ENCODE measurements at regions not wholly inside any gene's neighbourhood (a gene's known extent, or its start where the extent isn't known, plus 50 kb on each side); places are given as distances from the start of the nearest gene placed in this dataset.

DNA sequence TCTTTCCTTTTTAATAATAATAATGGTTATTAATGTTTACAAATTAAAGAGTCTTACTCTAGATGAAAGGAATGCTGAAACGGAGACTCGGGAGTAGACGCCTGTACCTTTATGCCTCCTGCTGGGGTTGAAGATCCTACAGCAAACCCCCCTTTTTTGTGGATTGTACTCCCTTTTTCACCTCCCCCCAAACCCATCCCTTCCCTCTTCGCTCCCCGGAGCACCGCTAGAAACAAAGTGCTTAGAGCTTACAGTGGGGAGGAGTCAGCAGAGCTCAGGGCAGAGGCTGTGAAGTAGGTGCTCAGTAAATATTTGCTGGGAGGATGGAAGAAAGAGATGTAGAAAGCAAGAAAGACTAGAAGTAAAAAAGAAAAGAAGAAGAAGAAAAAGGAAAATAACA is 169.7 kb downstream of the NXPE2 start:
- Histone ChIP-seq H3K27ac (ENCODE audit: low read depth, low read length) (no peak overlapping the region), H3K9me2 (replicated peaks; ENCODE audit: control insufficient read depth, low read length) (no peaks in the 10 kb centered on the region), H3K9me3 (ENCODE audit: control insufficient read depth, insufficient read depth, low read length) (no peaks in the 10 kb centered on the region), H3K4me1 (ENCODE audit: control insufficient read depth, low read length) (no peaks in the 10 kb centered on the region), H3K36me3 (ENCODE audit: control insufficient read depth, low read length) (no peaks in the 10 kb centered on the region), H3F3A (ENCODE audit: control insufficient read depth, insufficient read depth) (no peaks in the 10 kb centered on the region), H3K27me3 (ENCODE audit: control insufficient read depth, low read length) (no peaks in the 10 kb centered on the region), H3K4me3 (ENCODE audit: low read length) (no peak overlapping the region), H3K4me2 (ENCODE audit: low read length) (no peak overlapping the region), H3K79me2 (ENCODE audit: control insufficient read depth, low read length) (no peaks in the 10 kb centered on the region), H4K20me1 (ENCODE audit: control insufficient read depth, insufficient read depth, low read depth, low read length) (no peaks in the 10 kb centered on the region)
- TF ChIP-seq, protein P1, sequence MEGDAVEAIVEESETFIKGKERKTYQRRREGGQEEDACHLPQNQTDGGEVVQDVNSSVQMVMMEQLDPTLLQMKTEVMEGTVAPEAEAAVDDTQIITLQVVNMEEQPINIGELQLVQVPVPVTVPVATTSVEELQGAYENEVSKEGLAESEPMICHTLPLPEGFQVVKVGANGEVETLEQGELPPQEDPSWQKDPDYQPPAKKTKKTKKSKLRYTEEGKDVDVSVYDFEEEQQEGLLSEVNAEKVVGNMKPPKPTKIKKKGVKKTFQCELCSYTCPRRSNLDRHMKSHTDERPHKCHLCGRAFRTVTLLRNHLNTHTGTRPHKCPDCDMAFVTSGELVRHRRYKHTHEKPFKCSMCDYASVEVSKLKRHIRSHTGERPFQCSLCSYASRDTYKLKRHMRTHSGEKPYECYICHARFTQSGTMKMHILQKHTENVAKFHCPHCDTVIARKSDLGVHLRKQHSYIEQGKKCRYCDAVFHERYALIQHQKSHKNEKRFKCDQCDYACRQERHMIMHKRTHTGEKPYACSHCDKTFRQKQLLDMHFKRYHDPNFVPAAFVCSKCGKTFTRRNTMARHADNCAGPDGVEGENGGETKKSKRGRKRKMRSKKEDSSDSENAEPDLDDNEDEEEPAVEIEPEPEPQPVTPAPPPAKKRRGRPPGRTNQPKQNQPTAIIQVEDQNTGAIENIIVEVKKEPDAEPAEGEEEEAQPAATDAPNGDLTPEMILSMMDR (IDR thresholded peaks at IDR 0.05; ENCODE audit: low read depth, low read length, poor library complexity, severe bottlenecking), result no peak
- TF ChIP-seq EZH2phosphoT487 (IDR thresholded peaks at IDR 0.05; ENCODE audit: borderline replicate concordance, low read length), result no peak

DNA sequence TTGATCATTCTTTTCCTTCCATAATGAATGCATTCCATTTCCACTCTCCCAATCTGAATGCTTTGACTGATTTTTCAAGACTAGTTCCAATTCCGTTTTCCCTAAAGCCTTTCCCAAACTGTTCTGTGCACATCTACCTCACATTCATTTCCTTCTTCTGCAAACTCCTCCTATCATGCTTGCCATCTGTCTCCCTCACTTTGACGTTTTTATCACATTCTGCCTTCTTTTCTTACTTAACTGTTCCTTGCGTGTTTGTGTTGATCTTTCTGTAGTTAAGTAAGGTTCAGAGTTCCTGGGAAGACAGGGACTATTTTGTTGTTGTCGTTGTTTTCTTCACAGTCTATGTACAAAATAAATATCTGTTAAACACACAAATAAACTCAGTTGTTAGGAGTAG is 179.0 kb downstream of the NXPE2 start:
- Histone ChIP-seq H3F3A (ENCODE audit: control insufficient read depth, insufficient read depth) (no peaks in the 10 kb centered on the region), H3K36me3 (ENCODE audit: control insufficient read depth, low read length) (no peaks in the 10 kb centered on the region)

DNA sequence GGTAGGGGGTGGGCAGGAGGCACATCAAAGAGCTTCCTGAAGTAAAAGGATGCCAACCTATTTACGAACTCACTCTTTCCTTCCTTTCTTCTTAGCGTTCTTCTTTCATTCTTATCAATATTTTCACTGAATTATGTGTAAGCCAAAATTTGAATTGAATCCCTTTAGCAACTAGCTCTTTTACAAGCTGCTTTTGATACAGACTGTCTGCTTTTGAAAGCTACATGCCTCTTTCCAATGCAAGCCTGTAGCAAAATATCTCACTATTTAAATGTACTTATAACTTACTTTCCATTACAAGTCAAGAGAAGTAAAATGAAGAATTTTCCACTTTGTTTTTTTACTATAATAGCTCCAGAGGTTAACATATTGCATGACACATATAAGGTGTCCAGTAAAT is 186.6 kb downstream of the NXPE2 start:
- TF ChIP-seq, protein P1 (IDR thresholded peaks at IDR 0.05; ENCODE audit: low read depth, low read length, poor library complexity, severe bottlenecking), result no peak
- no peak for TF ChIP-seq EZH2phosphoT487 (IDR thresholded peaks at IDR 0.05; ENCODE audit: borderline replicate concordance, low read length)
- no peak overlapping the region for H3K4me3 ChIP-seq (ENCODE audit: low read length)
- no peaks in the 10 kb centered on the region for H3K79me2 ChIP-seq (ENCODE audit: control insufficient read depth, low read length)
- no peak overlapping the region for H3K27ac ChIP-seq (ENCODE audit: low read depth, low read length)
- H3K27me3 ChIP-seq (ENCODE audit: control insufficient read depth, low read length), result no peaks in the 10 kb centered on the region
- H3K4me1 ChIP-seq (ENCODE audit: control insufficient read depth, low read length), result no peaks in the 10 kb centered on the region
- H3F3A ChIP-seq (ENCODE audit: control insufficient read depth, insufficient read depth), result no peaks in the 10 kb centered on the region
- H3K9me2 ChIP-seq (replicated peaks; ENCODE audit: control insufficient read depth, low read length), result no peaks in the 10 kb centered on the region
- H3K36me3 ChIP-seq (ENCODE audit: control insufficient read depth, low read length), result no peaks in the 10 kb centered on the region
- H3K9me3 ChIP-seq (ENCODE audit: control insufficient read depth, insufficient read depth, low read length), result no peaks in the 10 kb centered on the region
- no peaks in the 10 kb centered on the region for H4K20me1 ChIP-seq (ENCODE audit: control insufficient read depth, insufficient read depth, low read depth, low read length)
- no peak overlapping the region for H3K4me2 ChIP-seq (ENCODE audit: low read length)

More for the DNA sequence above, 179.0 kb downstream of the NXPE2 start:
- H3K79me2 ChIP-seq (ENCODE audit: control insufficient read depth, low read length), result no peaks in the 10 kb centered on the region
- H3K4me2 ChIP-seq (ENCODE audit: low read length), result no peak overlapping the region
- no peaks in the 10 kb centered on the region for H3K4me1 ChIP-seq (ENCODE audit: control insufficient read depth, low read length)
- H3K27ac ChIP-seq (ENCODE audit: low read depth, low read length), result no peak overlapping the region
- no peaks in the 10 kb centered on the region for H4K20me1 ChIP-seq (ENCODE audit: control insufficient read depth, insufficient read depth, low read depth, low read length)
- no peaks in the 10 kb centered on the region for H3K9me3 ChIP-seq (ENCODE audit: control insufficient read depth, insufficient read depth, low read length)
- no peak for TF ChIP-seq EZH2phosphoT487 (IDR thresholded peaks at IDR 0.05; ENCODE audit: borderline replicate concordance, low read length)
- TF ChIP-seq, protein P1 (IDR thresholded peaks at IDR 0.05; ENCODE audit: low read depth, low read length, poor library complexity, severe bottlenecking), result no peak
- H3K27me3 ChIP-seq (ENCODE audit: control insufficient read depth, low read length), result no peaks in the 10 kb centered on the region
- no peaks in the 10 kb centered on the region; the same call in 1 of the 2 replicates for H3K9me2 ChIP-seq (replicated peaks; ENCODE audit: control insufficient read depth, low read length)
- H3K4me3 ChIP-seq (ENCODE audit: low read length), result no peak overlapping the region
